ENCODE measurements at regions not wholly inside any gene's neighbourhood (a gene's known extent, or its start where the extent isn't known, plus 50 kb on each side); places are given as distances from the start of the nearest gene placed in this dataset.

- intact Hi-C loops (cut with DNase I; ENCODE audit: low total_unique reads) (no loop called here), in situ Hi-C loops (cut with MboI; ENCODE audit: low pct_ligation_motif_present in 1 of 4, low pct_unique_long_range_greater_than_20kb in 1 of 4, low sequenced_read_pairs in 3 of 4) (no loop called here)
- no peak for DNase-seq
- H3K27ac ChIP-seq, result no peak overlapping the region
- no peaks in the 10 kb centered on the region for H3K4me1 ChIP-seq
- WGBS, 2 donors (ENCODE audit: low coverage in 1 of 2), result 81% methylated on average over 4 of the region's 4 CpGs; no CpG with 5 or more reads in 1 of the 2 donors
- H3K27me3 ChIP-seq, result no peaks in the 10 kb centered on the region
- H3K36me3 ChIP-seq, result no peaks in the 10 kb centered on the region
- TF ChIP-seq CTCF (IDR thresholded peaks at IDR 0.05) (no peak), POLR2AphosphoS5 (IDR thresholded peaks at IDR 0.05) (no peak), EP300 (IDR thresholded peaks at IDR 0.05; ENCODE audit: low read depth) (no peak), POLR2A (IDR thresholded peaks at IDR 0.05) (no peak)
- H3K4me3 ChIP-seq, result no peak overlapping the region
- H3K9me3 ChIP-seq, result no peaks in the 10 kb centered on the region
These were observed 230.3 kb downstream of the OSR1 start for GRCh38 chr2:19128148-19128547.

- Histone ChIP-seq H3K4me1 (no peaks in the 10 kb centered on the region), H3K9me3 (no peaks in the 10 kb centered on the region), H3K36me3 (no peaks in the 10 kb centered on the region), H3K4me3 (no peak overlapping the region), H3K27ac (no peak overlapping the region), H3K27me3 (no peaks in the 10 kb centered on the region)
- WGBS, 2 donors (ENCODE audit: low coverage in 1 of 2), result 80% methylated on average over 1 to 3 of the region's 3 CpGs
- in situ Hi-C loops (cut with MboI; ENCODE audit: low pct_ligation_motif_present in 1 of 4, low pct_unique_long_range_greater_than_20kb in 1 of 4, low sequenced_read_pairs in 3 of 4), result no loop called here
- no peak for DNase-seq
- no peak for TF ChIP-seq CTCF (IDR thresholded peaks at IDR 0.05)
- TF ChIP-seq POLR2A (IDR thresholded peaks at IDR 0.05), result no peak
- no peak for TF ChIP-seq POLR2AphosphoS5 (IDR thresholded peaks at IDR 0.05)
- TF ChIP-seq EP300 (IDR thresholded peaks at IDR 0.05; ENCODE audit: low read depth), result no peak
- intact Hi-C loops (cut with DNase I; ENCODE audit: low total_unique reads), result no loop called here
These were observed 230.8 kb downstream of the OSR1 start for GRCh38 chr2:19127616-19128015.

GRCh38 chr2:19125901-19126680 lies 232.3 kb downstream of the OSR1 start:
- no peak for TF ChIP-seq CTCF (IDR thresholded peaks at IDR 0.05)
- TF ChIP-seq POLR2AphosphoS5 (IDR thresholded peaks at IDR 0.05), result no peak
- TF ChIP-seq POLR2A (IDR thresholded peaks at IDR 0.05), result no peak
- no peak for TF ChIP-seq EP300 (IDR thresholded peaks at IDR 0.05; ENCODE audit: low read depth)
- Histone ChIP-seq H3K4me3 (no peak overlapping the region), H3K4me1 (no peaks in the 10 kb centered on the region), H3K27ac (no peak overlapping the region), H3K9me3 (no peaks in the 10 kb centered on the region), H3K36me3 (no peaks in the 10 kb centered on the region), H3K27me3 (no peaks in the 10 kb centered on the region)
- intact Hi-C loops (cut with DNase I; ENCODE audit: low total_unique reads), result no loop called here
- WGBS, 2 donors (ENCODE audit: low coverage in 1 of 2), result 77 to 78% methylated on average over 7 to 9 of the region's 9 CpGs
- DNase-seq, result no peak
- in situ Hi-C loops (cut with MboI; ENCODE audit: low pct_ligation_motif_present in 1 of 4, low pct_unique_long_range_greater_than_20kb in 1 of 4, low sequenced_read_pairs in 3 of 4), result no loop called here

- no peaks in the 10 kb centered on the region for H3K9me3 ChIP-seq
- DNase-seq, result no peak
- intact Hi-C loops (cut with DNase I; ENCODE audit: low total_unique reads) (no loop called here), in situ Hi-C loops (cut with MboI; ENCODE audit: low pct_ligation_motif_present in 1 of 4, low pct_unique_long_range_greater_than_20kb in 1 of 4, low sequenced_read_pairs in 3 of 4) (no loop called here)
- no peak overlapping the region for H3K4me3 ChIP-seq
- no peaks in the 10 kb centered on the region for H3K27me3 ChIP-seq
- H3K27ac ChIP-seq, result no peak overlapping the region
- H3K36me3 ChIP-seq, result no peaks in the 10 kb centered on the region
- no peaks in the 10 kb centered on the region for H3K4me1 ChIP-seq
- 82 to 83% methylated on average over 5 of the region's 5 CpGs for WGBS, 2 donors (ENCODE audit: low coverage in 1 of 2)
- no peak for TF ChIP-seq CTCF (IDR thresholded peaks at IDR 0.05)
- no peak for TF ChIP-seq POLR2AphosphoS5 (IDR thresholded peaks at IDR 0.05)
- no peak for TF ChIP-seq EP300 (IDR thresholded peaks at IDR 0.05; ENCODE audit: low read depth)
- TF ChIP-seq POLR2A (IDR thresholded peaks at IDR 0.05), result no peak
These were observed 234.3 kb downstream of the OSR1 start for GRCh38 chr2:19124135-19124534.
